Natural killer cell treated with Interleukin-12 subunit alpha and Interleukin-12 subunit beta and Interleukin-15 and Interleukin-18, amount 100 ng/mL, for 72 hours (primary cell): ENCODE measurements at regions not wholly inside any gene's neighbourhood (a gene's known extent, or its start where the extent isn't known, plus 50 kb on each side); places are given as distances from the start of the nearest gene placed in this dataset.

Experiments used
- ATAC-seq, 2 donors: fragments of 150-1000 bp; cut with Tn5 transposase in 1 of 2; sonication (Bioruptor Pico), chemical (Tn5 transposase) in 1 of 2; 2 replicates each; pipeline ENCODE4 v1.10.0; 2021
- DNase-seq: peaks from one replicate; pipeline ENCODE4 v3.0.0; 2022; ENCODE audit warnings: low spot score
- H3K27ac Mint-ChIP-seq, 2 donors: 1 replicate in 1 of 2; 2 replicates in 1 of 2; pipeline ENCODE4 v1.8.0; 2022; ENCODE audit warnings: mixed read lengths in 2 of 2, mild to moderate bottlenecking in 1 of 2, moderate library complexity in 1 of 2
- H3K27me3 Mint-ChIP-seq, 2 donors: 1 replicate in 1 of 2; 2 replicates in 1 of 2; pipeline ENCODE4 v1.8.0; 2022; ENCODE audit warnings: mixed read lengths in 2 of 2
- H3K36me3 Mint-ChIP-seq: one replicate; pipeline ENCODE4 v1.8.0; 2022; ENCODE audit warnings: mixed read lengths
- H3K4me1 Mint-ChIP-seq, 2 donors: 1 replicate in 1 of 2; 2 replicates in 1 of 2; pipeline ENCODE4 v1.8.0; 2022; ENCODE audit warnings: low read depth in 2 of 2, mixed read lengths in 2 of 2, mild to moderate bottlenecking in 1 of 2
- H3K4me3 Mint-ChIP-seq: one replicate; pipeline ENCODE4 v1.8.0; 2022; ENCODE audit warnings: mixed read lengths
- H3K9me3 Mint-ChIP-seq: 2 replicates; pipeline ENCODE4 v1.8.0; 2022; ENCODE audit warnings: mixed read lengths

DNA sequence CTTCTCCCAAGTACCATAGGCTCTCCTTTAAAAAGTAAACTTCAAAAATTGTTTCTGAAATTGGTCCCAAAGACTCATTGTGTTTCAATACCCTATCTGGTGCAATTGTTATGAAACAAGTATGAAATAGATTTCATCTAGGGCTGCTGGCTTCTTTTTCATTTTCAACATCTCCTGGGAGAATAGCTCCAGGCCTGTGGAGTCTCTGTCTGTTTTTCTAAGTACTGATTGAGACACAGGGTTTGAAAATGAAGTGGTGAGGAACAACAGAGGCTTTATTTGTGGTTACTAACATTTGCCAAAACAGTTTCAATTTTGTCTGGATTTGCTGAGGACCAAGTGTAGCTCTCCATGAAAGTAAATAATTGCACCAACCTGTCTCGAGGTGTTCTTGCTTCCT, 315.9 kb upstream of the LRATD1 start:
- ATAC-seq (no peak), DNase-seq (no peak)
- Mint-ChIP-seq H3K9me3 (peaks cover 24% of the 10 kb centered on the region), H3K36me3 (no peaks in the 10 kb centered on the region), H3K27ac (no peak overlapping the region), H3K4me1 (no peaks in the 10 kb centered on the region), H3K27me3 (no peaks in the 10 kb centered on the region), H3K4me3 (no peak overlapping the region)

DNA sequence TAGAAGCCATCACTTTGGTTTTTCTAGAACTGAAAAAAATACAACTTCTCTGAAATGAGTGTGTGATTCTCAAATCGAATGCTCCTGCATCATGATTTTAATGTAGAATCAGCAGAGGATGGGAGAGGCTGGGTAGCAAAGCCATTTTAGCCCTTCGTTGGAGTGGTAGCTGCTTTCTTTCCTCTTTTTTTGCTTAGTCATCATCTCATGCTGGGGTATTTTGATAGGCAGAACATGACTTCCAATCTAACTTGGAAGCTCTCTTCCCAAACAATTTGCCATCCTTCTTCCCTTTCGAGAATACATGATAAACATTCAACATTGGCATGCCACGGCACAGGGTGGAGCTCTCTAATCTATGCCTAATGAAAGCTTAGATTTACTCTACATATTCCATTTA, 311.2 kb upstream of the LRATD1 start:
- H3K27ac Mint-ChIP-seq, result no peak overlapping the region
- DNase-seq (no peak), ATAC-seq (no peak)
- H3K4me1 Mint-ChIP-seq, result no peaks in the 10 kb centered on the region
- H3K36me3 Mint-ChIP-seq, result no peaks in the 10 kb centered on the region
- H3K27me3 Mint-ChIP-seq, result no peaks in the 10 kb centered on the region
- no peak overlapping the region for H3K4me3 Mint-ChIP-seq
- H3K9me3 Mint-ChIP-seq, result peaks cover 15% of the 10 kb centered on the region

DNA sequence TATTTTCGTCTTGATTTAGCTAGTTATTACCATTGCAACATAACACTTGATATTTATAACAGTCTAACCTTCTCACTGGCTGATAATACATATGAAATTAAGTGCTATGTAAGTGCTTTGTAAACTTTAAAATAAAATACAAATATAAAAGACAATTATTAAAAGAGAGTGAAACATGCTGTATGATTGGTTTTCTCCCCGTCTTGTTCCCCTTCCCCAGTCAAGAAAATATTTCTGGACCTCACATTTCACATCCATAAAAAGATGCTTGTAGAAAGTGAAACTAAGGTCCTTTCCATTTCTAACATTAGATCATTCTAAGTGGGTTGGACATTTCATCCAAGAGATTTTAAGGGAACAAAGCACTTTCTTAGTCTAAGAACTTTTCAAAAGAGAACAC, 310.2 kb upstream of the LRATD1 start:
- Mint-ChIP-seq H3K4me1 (no peaks in the 10 kb centered on the region), H3K9me3 (peaks cover 13% of the 10 kb centered on the region), H3K27ac (no peak overlapping the region), H3K36me3 (no peaks in the 10 kb centered on the region), H3K27me3 (no peaks in the 10 kb centered on the region), H3K4me3 (no peak overlapping the region)
- DNase-seq (no peak), ATAC-seq (no peak)

DNA sequence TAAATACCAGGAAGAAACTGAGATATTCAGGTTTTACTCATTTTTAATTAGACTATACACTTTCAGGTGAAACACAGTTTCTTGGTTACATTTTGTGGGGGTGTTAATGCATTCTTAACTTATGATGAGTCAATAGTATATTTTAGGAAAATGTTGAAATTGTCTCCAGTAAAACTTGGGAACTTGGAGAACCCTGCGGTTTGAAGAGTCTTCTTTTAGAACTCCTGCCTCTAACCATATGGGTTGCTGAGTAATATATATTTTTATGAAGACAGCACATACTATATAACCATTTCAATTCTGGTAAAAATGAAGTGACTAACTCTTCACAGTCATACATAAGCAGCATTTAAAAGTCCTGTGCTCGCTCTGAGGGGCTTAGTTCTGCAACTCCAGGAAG, 308.2 kb upstream of the LRATD1 start:
- DNase-seq, result no peak
- H3K4me3 Mint-ChIP-seq, result no peak overlapping the region
- H3K27ac Mint-ChIP-seq, result no peak overlapping the region
- H3K4me1 Mint-ChIP-seq, result no peaks in the 10 kb centered on the region
- H3K36me3 Mint-ChIP-seq, result no peaks in the 10 kb centered on the region
- ATAC-seq, result no peak
- H3K27me3 Mint-ChIP-seq, result no peaks in the 10 kb centered on the region
- H3K9me3 Mint-ChIP-seq, result peaks cover 25% of the 10 kb centered on the region

DNA sequence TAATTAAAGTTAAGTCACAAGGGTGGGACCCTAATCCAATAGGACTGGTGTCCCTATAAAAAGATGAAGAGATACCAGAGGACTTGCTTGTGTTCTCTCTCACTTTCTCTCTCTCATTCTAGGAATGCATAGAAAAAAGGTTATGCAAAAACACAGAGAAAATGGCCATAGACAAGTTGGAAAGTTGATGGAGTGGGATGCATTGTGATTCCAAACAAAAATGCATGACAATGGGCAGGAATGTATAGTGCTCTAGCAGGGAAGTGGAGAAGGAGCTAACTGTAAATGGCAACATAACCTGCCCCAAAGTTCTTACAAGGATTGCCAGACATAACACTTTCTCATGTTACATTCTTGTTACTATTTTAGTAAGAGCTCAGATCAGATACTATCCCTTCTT, 301.6 kb upstream of the LRATD1 start:
- H3K4me1 Mint-ChIP-seq, result no peaks in the 10 kb centered on the region
- H3K27ac Mint-ChIP-seq, result no peak overlapping the region
- peaks cover 24% of the 10 kb centered on the region for H3K9me3 Mint-ChIP-seq
- ATAC-seq (no peak), DNase-seq (no peak)
- no peaks in the 10 kb centered on the region for H3K27me3 Mint-ChIP-seq
- no peaks in the 10 kb centered on the region for H3K36me3 Mint-ChIP-seq
- no peak overlapping the region for H3K4me3 Mint-ChIP-seq

DNA sequence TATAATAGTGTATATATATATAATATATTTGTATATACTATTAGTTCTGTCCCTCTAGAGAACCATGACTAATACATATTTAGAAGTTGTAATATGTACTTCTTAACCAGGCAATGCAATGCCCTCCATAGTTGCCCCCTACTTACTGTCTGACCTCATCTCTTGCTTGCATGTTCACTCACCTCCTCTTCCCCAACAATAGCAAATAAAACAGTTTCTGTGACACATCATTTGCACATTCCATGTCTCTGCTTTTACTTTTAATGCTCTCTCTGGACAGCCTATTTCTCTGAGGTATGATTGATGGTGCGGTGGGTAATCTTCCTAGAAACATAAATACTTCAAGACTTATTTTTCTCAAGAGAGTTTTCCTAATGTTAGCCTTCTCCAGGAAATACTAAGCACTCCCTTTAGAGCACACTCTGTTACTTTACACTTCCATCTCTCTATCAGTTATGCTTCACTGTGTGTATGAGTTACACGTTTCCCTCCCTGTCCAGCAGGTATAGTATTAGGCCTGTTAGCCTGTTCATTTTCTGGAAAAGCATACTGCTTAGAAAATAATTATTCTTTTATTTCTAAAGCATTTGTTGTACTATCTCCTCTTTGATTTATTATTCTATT, 295.6 kb upstream of the LRATD1 start:
- ATAC-seq (no peak), DNase-seq (no peak)
- Mint-ChIP-seq H3K27me3 (no peaks in the 10 kb centered on the region), H3K9me3 (peaks cover 16% of the 10 kb centered on the region), H3K27ac (no peak overlapping the region), H3K4me1 (no peaks in the 10 kb centered on the region), H3K4me3 (no peak overlapping the region), H3K36me3 (no peaks in the 10 kb centered on the region)

DNA sequence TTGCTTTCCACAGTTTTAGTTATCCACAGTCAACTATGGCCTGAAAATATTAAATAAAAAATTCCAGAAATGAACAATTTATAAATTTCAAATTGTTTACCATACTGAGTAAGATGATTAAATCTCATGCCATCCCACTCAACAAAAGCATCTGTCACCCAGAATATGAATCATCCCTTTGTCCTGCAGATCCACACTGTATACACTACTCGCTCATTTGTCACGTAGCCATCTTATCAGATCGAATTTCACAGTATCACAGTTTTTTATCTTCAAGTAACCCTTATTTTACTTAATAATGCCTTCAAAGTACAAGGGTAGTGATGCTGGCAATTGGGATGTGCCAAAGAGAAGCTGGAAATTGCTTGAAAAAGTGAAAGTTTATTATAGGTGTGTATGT, 291.8 kb upstream of the LRATD1 start:
- Mint-ChIP-seq H3K4me3 (no peak overlapping the region), H3K9me3 (peaks cover 9% of the 10 kb centered on the region), H3K27ac (no peak overlapping the region), H3K36me3 (no peaks in the 10 kb centered on the region), H3K27me3 (no peaks in the 10 kb centered on the region), H3K4me1 (no peaks in the 10 kb centered on the region)
- no peak for DNase-seq
- no peak for ATAC-seq

DNA sequence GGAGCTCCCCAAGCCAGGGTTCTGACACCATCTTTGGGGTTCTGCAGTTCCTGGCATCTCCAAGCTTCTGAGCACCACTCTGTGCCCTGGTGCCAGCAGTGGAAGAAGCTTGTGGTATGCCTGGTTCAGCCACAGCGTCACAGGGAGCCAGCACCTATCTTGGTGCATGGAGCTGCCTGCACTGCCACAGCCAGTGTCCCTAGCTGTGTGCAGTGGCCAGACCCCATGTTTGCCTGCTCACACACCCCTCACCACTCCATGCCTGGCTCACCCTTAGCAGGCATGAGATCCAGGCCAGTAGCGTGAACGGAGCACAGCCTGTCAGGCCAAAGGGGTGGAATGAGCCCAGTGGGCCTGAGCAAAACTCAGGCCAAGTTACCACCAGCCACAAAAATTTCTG, 290.2 kb upstream of the LRATD1 start:
- ATAC-seq, result peak in 1 of 2 donors; percentile 32
- Mint-ChIP-seq H3K27me3 (no peaks in the 10 kb centered on the region), H3K9me3 (peaks cover 9% of the 10 kb centered on the region), H3K27ac (no peak overlapping the region), H3K4me3 (no peak overlapping the region), H3K4me1 (no peaks in the 10 kb centered on the region), H3K36me3 (no peaks in the 10 kb centered on the region)
- no peak for DNase-seq

DNA sequence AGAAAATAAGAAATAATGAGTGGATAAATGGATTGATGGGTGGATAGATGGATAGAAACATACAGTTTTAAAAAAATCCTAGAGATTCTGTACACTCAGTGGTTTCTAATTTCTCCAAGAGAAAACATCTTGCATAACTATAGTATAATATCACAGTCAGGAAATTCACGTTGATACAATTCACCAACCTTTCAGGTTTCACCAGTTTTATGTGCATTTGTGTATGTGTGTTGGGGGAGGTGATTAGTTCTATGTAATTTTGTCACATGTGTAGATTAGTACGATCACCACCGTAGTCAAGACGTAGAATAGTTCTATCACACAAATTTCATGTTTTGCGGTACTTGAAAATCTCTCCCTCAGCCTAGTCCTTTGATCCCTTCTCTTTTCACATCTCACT, 288.2 kb upstream of the LRATD1 start:
- no peaks in the 10 kb centered on the region for H3K4me1 Mint-ChIP-seq
- H3K27me3 Mint-ChIP-seq, result no peaks in the 10 kb centered on the region
- no peak for DNase-seq
- no peak overlapping the region for H3K27ac Mint-ChIP-seq
- no peaks in the 10 kb centered on the region for H3K36me3 Mint-ChIP-seq
- ATAC-seq, result no peak
- H3K4me3 Mint-ChIP-seq, result no peak overlapping the region
- peaks cover 9% of the 10 kb centered on the region for H3K9me3 Mint-ChIP-seq

DNA sequence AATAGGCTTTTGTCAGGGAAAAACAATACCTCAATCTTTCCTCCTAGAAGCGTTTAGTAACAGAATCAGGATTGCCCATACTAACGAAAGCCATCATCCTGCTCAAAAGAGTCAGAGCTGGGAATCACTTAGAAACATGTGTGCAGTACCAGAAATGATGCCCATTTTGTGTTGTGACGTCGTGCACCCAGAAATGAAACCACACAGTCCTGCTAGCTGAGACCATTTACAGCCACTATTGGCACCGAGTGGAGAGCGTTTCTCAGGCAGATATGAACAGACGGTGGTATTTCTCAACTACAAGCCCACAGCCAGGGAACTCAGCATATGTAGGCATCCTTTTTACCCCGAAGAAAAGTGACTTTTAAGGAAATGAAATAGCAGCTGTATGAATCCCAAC, 284.3 kb upstream of the LRATD1 start:
- Mint-ChIP-seq H3K27me3 (no peaks in the 10 kb centered on the region), H3K4me1 (no peaks in the 10 kb centered on the region), H3K4me3 (no peak overlapping the region), H3K9me3 (peaks cover 18% of the 10 kb centered on the region), H3K36me3 (no peaks in the 10 kb centered on the region), H3K27ac (no peak overlapping the region)
- DNase-seq (no peak), ATAC-seq (no peak)

DNA sequence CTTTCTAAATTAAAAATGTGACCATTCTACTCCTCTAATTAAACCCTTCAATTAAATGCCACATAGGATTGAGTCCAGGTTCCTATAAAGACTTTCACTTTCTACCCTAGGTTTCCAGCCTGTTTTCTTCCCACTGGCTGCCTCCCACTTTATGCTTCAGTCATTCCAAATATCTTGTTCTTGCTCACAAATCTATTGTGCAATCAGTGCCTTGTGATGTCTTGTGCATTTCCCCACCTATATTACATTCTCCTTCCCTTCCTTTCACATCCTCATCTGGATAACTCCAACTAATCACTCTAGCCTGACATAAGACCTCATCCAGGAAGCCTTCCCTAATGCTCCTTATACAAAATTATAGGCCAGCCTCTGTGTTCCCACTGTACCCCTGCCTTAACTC, 281.7 kb upstream of the LRATD1 start:
- Mint-ChIP-seq H3K27ac (no peak overlapping the region), H3K4me1 (no peaks in the 10 kb centered on the region), H3K36me3 (no peaks in the 10 kb centered on the region), H3K27me3 (no peaks in the 10 kb centered on the region), H3K4me3 (no peak overlapping the region), H3K9me3 (peaks cover 22% of the 10 kb centered on the region)
- ATAC-seq, result no peak
- DNase-seq, result no peak

DNA sequence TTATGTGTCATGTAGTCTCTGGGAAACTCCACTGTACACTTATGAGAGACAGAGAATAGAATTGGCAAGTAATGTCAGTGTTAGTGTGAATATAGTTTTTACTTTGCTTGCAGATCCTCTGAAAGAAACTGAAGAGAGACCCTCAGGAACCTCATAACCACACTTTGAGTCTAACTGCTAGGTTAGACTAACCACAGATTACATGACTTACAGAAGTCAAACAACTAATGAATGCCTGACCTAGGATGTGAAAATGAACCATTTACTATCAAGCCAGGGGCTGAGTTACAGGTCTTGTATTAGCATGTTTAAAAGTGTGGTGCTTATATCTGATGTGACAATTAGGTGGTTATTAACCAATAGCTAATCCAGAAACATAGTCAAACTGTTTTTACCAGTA, 280.4 kb upstream of the LRATD1 start:
- Mint-ChIP-seq H3K4me3 (no peak overlapping the region), H3K36me3 (no peaks in the 10 kb centered on the region), H3K27me3 (no peaks in the 10 kb centered on the region), H3K27ac (no peak overlapping the region), H3K4me1 (no peaks in the 10 kb centered on the region), H3K9me3 (peaks cover 22% of the 10 kb centered on the region)
- ATAC-seq (no peak), DNase-seq (no peak)

DNA sequence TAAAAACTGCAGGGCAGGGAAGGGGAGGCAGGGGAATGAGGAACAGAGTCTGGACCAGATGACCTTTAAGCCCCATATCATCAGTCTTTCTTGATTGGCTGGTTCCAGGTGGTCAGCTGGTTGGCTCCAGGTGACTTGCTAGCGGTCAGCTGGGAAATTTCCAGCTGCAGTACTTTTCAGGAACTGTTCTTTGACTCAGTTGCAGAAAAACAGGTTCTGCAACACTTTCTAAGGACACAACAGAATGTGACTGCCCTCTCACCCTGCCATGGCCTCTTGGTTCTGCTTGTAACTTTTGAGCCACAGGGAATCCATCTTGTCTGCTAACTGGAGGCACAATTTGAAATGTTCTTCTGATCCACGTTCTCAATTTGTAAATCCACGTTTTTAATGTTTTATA, 278.3 kb upstream of the LRATD1 start:
- H3K36me3 Mint-ChIP-seq, result no peaks in the 10 kb centered on the region
- ATAC-seq (no peak), DNase-seq (no peak)
- no peak overlapping the region for H3K4me3 Mint-ChIP-seq
- H3K27me3 Mint-ChIP-seq, result no peaks in the 10 kb centered on the region
- peaks cover 18% of the 10 kb centered on the region for H3K9me3 Mint-ChIP-seq
- H3K27ac Mint-ChIP-seq, result no peak overlapping the region
- no peaks in the 10 kb centered on the region for H3K4me1 Mint-ChIP-seq

DNA sequence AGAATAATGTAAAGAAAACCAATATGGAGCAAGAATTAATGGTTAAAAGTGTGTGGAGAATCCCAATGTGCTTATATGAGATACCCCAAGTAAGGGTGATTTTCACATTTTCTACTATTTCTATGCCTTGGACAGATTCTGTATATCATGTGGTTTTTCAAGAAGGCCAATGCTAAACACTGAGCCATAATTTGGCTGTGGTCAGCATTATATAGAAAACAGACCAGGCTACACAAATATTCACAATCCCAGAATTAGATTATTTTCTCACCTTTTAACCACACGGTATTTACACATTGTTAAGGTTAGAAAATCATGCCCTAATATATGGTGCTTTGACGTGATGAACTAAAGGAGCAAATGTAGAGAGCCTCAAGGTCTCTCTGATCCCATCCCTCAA, 277.4 kb upstream of the LRATD1 start:
- Mint-ChIP-seq H3K27ac (no peak overlapping the region), H3K27me3 (no peaks in the 10 kb centered on the region), H3K4me1 (no peaks in the 10 kb centered on the region), H3K9me3 (peaks cover 14% of the 10 kb centered on the region), H3K36me3 (no peaks in the 10 kb centered on the region), H3K4me3 (no peak overlapping the region)
- no peak for ATAC-seq
- no peak for DNase-seq

DNA sequence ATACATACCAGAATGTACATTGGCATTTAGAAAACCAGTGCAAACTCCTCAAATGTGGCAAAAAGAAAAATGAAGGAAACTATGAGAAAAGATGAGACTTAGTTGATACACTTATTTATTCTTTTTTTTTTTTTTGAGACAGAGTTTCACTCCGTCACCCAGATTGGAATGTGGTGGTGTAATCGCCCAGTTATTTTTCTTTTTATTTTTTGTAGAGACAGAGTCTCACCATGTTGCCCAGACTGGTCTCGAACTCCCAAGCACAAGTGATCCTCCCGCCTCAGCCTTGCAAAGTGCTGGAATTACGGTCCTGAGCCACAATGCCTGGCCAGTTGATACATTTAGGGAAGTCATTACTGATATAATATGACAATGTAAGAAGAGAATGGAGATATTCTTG, 274.2 kb upstream of the LRATD1 start:
- Mint-ChIP-seq H3K27ac (no peak overlapping the region), H3K4me3 (no peak overlapping the region), H3K9me3 (peaks cover 11% of the 10 kb centered on the region), H3K4me1 (no peaks in the 10 kb centered on the region), H3K36me3 (no peaks in the 10 kb centered on the region), H3K27me3 (no peaks in the 10 kb centered on the region)
- no peak for DNase-seq
- ATAC-seq, result no peak
